Spleen (tissue), 7 donors: ENCODE measurements at regions not wholly inside any gene's neighbourhood (a gene's known extent, or its start where the extent isn't known, plus 50 kb on each side); places are given as distances from the start of the nearest gene placed in this dataset.

ENCODE experiments used
- POLR2A ChIP-seq, 3 donors: fragments of 450-650 bp; IDR thresholded peaks; one replicate each; pipeline ENCODE4 v1.5.1; 2017; ENCODE audit warnings: antibody characterized with exemption in 3 of 3, mild to moderate bottlenecking in 1 of 3
- TF ChIP-seq, protein P1 (sequence below), 11 experiments: fragments of 200-600 bp in 7 of 11; fragments of 450-650 bp in 4 of 11; sonication (generic) in 4 of 11; IDR thresholded peaks in 8 of 11; conservative IDR thresholded peaks in 3 of 11; 1 replicate in 7 of 11; 2 replicates in 4 of 11; pipeline versions ENCODE4 v1.4.0 to v1.8.0; 2016 to 2021; ENCODE audit warnings: antibody characterized with exemption in 11 of 11, inconsistent platforms in 4 of 11, mild to moderate bottlenecking in 1 of 11
- donor health status: DM: no; HTN: no; CAD: no; lungs with moderate emphysema.
- donor health status: DM: no; HTN: no; CAD: no.
- donor health status: DM: no; HTN: no; CAD: no.

DNA sequence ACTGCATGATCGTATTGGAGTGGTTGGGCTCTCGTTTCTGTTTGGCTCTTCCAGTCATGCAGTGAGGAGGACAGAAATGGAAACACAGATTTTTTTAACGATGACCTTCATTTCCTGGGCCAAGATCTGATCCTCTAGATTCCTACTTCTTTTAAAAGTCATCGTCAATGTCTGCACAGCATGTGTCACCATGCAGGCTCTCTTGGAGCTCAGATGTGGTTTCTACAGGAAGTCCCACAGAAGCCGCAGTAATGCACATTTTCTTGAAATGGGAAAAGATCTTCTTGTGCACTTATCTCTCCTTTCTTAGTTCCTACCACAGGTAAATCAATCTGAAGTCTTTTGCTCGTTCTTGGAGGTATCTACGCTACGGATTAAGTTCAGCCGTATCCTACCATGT, 626.9 kb downstream of the EFNB2 start:
- TF ChIP-seq, protein P1, sequence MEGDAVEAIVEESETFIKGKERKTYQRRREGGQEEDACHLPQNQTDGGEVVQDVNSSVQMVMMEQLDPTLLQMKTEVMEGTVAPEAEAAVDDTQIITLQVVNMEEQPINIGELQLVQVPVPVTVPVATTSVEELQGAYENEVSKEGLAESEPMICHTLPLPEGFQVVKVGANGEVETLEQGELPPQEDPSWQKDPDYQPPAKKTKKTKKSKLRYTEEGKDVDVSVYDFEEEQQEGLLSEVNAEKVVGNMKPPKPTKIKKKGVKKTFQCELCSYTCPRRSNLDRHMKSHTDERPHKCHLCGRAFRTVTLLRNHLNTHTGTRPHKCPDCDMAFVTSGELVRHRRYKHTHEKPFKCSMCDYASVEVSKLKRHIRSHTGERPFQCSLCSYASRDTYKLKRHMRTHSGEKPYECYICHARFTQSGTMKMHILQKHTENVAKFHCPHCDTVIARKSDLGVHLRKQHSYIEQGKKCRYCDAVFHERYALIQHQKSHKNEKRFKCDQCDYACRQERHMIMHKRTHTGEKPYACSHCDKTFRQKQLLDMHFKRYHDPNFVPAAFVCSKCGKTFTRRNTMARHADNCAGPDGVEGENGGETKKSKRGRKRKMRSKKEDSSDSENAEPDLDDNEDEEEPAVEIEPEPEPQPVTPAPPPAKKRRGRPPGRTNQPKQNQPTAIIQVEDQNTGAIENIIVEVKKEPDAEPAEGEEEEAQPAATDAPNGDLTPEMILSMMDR (IDR thresholded peaks at IDR 0.05 in 8 of 11, conservative IDR thresholded peaks at IDR 0.05 in 3 of 11), result no peak
- TF ChIP-seq POLR2A (IDR thresholded peaks at IDR 0.05), result no peak
